ENCODE measurements at regions not wholly inside any gene's neighbourhood (a gene's known extent, or its start where the extent isn't known, plus 50 kb on each side); places are given as distances from the start of the nearest gene placed in this dataset.

- no peak for TF ChIP-seq CTCF (IDR thresholded peaks at IDR 0.05; ENCODE audit: low read depth, low read length)
- TF ChIP-seq EZH2phosphoT487 (IDR thresholded peaks at IDR 0.05; ENCODE audit: low read depth) = no peak
These were observed 129.0 kb downstream of the ANKRD60 start for GRCh38 chr20:58099291-58099935.
